ENCODE measurements at regions not wholly inside any gene's neighbourhood (a gene's known extent, or its start where the extent isn't known, plus 50 kb on each side); places are given as distances from the start of the nearest gene placed in this dataset.

GRCh38 chr4:27931584-27931983, 1070.9 kb downstream of the STIM2 start:
- no peak for TF ChIP-seq POLR2A (IDR thresholded peaks at IDR 0.05)
- no peak for TF ChIP-seq POLR2AphosphoS5 (IDR thresholded peaks at IDR 0.05)
- TF ChIP-seq CTCF (IDR thresholded peaks at IDR 0.05), result no peak
- no peak for TF ChIP-seq EP300 (IDR thresholded peaks at IDR 0.05)
